HK-2 (cell line): ENCODE measurements at regions not wholly inside any gene's neighbourhood (a gene's known extent, or its start where the extent isn't known, plus 50 kb on each side); places are given as distances from the start of the nearest gene placed in this dataset.

Source experiments
- DNase-seq: peaks from one replicate; pipeline ENCODE4 v3.0.0-alpha.2; 2018; ENCODE audit not compliant: unreplicated experiment

GRCh38 chr7:25632616-25633015, 404.3 kb upstream of the NPVF start:
- no peak for DNase-seq

- no peak for DNase-seq
These were observed 405.2 kb upstream of the NPVF start for GRCh38 chr7:25633426-25634036.

- no peak for DNase-seq
These were observed 407.9 kb upstream of the NPVF start for GRCh38 chr7:25636168-25636567.

- no peak for DNase-seq
These were observed 408.6 kb upstream of the NPVF start for GRCh38 chr7:25636871-25637283.

GRCh38 chr7:25638068-25638467, 409.8 kb upstream of the NPVF start:
- DNase-seq, result no peak

- DNase-seq, result no peak
These were observed 410.4 kb upstream of the NPVF start for GRCh38 chr7:25638590-25639244.

GRCh38 chr7:25642849-25643248, 414.6 kb upstream of the NPVF start:
- DNase-seq, result no peak

GRCh38 chr7:25643286-25643685, 415.0 kb upstream of the NPVF start:
- no peak for DNase-seq

- DNase-seq, result no peak
These were observed 415.6 kb upstream of the NPVF start for GRCh38 chr7:25643770-25644394.

- DNase-seq, result no peak
These were observed 418.6 kb upstream of the NPVF start for GRCh38 chr7:25646726-25647413.

- DNase-seq, result no peak
These were observed 419.6 kb upstream of the NPVF start for GRCh38 chr7:25647872-25648271.

- no peak for DNase-seq
These were observed 424.1 kb upstream of the NPVF start for GRCh38 chr7:25652366-25652765.

GRCh38 chr7:25653384-25653783, 425.1 kb upstream of the NPVF start:
- DNase-seq, result no peak

GRCh38 chr7:25656071-25656470, 427.8 kb upstream of the NPVF start:
- DNase-seq, result no peak

GRCh38 chr7:25656581-25657026, 428.3 kb upstream of the NPVF start:
- no peak for DNase-seq

- no peak for DNase-seq
These were observed 430.1 kb upstream of the NPVF start for GRCh38 chr7:25658375-25658774.

GRCh38 chr7:25659841-25660240, 431.6 kb upstream of the NPVF start:
- DNase-seq, result no peak

- DNase-seq, result no peak
These were observed 434.8 kb upstream of the NPVF start for GRCh38 chr7:25662841-25663800.

GRCh38 chr7:25663877-25664276, 435.6 kb upstream of the NPVF start:
- no peak for DNase-seq

GRCh38 chr7:25664593-25664992, 436.3 kb upstream of the NPVF start:
- DNase-seq, result no peak

GRCh38 chr7:25665374-25665773, 437.1 kb upstream of the NPVF start:
- DNase-seq, result no peak
